ENCODE measurements at regions not wholly inside any gene's neighbourhood (a gene's known extent, or its start where the extent isn't known, plus 50 kb on each side); places are given as distances from the start of the nearest gene placed in this dataset.

GRCh38 chr17:74098136-74099024 is 105.1 kb upstream of the RPL38 start:
- no TSS peak for BruUV-seq (replicated peaks)
- no peak for FAIRE-seq
- no peak for DNase-seq (ENCODE audit: extremely low read depth in 1 of 4, low spot score in 3 of 4)
- H3K79me2 ChIP-seq (ENCODE audit: control insufficient read depth, insufficient read depth, low read length), result no peaks in the 10 kb centered on the region
- no peaks in the 10 kb centered on the region for H3K36me3 ChIP-seq (ENCODE audit: control insufficient read depth, insufficient read depth, low read length)
- ATAC-seq, result no peak
- ChIA-PET POLR2A (no interaction called here), CTCF (ENCODE audit: low intra/inter-chr PET ratio) (no interaction called here)
- H2AFZ ChIP-seq (ENCODE audit: low read depth, low read length), result no peak overlapping the region
- H3K27me3 ChIP-seq (ENCODE audit: control insufficient read depth in 2 of 2, insufficient read depth in 2 of 2, low read length in 2 of 2), result peaks cover 0 to 44% of the 10 kb centered on the region in 2 experiments; a peak in 2 of 5 replicates
- H3K9me1 ChIP-seq (ENCODE audit: control insufficient read depth, insufficient read depth, low read length), result no peaks in the 10 kb centered on the region
- H3K9ac ChIP-seq (ENCODE audit: insufficient read depth in 1 of 2, low read depth in 2 of 2, low read length in 2 of 2), result no peak overlapping the region
- no peak overlapping the region for H3K4me3 ChIP-seq
- H3K4me1 ChIP-seq (replicated peaks in 1 of 2; ENCODE audit: control insufficient read depth in 2 of 2, insufficient read depth in 2 of 2, low read length in 2 of 2), result no peaks in the 10 kb centered on the region
- no peak overlapping the region; the same call in 2 of the 3 replicates for H3K27ac ChIP-seq (ENCODE audit: extremely low read depth, low read depth, low read length)
- in situ Hi-C loops (cut with MboI) (no loop called here), intact Hi-C loops (cut with micrococcal nuclease) (no loop called here)
- TF ChIP-seq SRSF1 (IDR thresholded peaks at IDR 0.05; ENCODE audit: low read depth, low read length) (no peak), SMAD2 (IDR thresholded peaks at IDR 0.05; ENCODE audit: low read depth, low read length) (no peak)
- under 1% methylated on average over 13 of the region's 15 CpGs for WGBS (ENCODE audit: insufficient coverage, low coverage, missing lambda C conversion rate)
- H3K9me3 ChIP-seq (replicated peaks; ENCODE audit: control insufficient read depth, insufficient read depth, low read depth, low read length), result no peaks in the 10 kb centered on the region
- no peak overlapping the region for H3K4me2 ChIP-seq (ENCODE audit: insufficient read depth, low read length)
- no peaks in the 10 kb centered on the region; the same call in 1 of the 2 replicates for H4K20me1 ChIP-seq (replicated peaks; ENCODE audit: control insufficient read depth, insufficient read depth, low read length)

DNA sequence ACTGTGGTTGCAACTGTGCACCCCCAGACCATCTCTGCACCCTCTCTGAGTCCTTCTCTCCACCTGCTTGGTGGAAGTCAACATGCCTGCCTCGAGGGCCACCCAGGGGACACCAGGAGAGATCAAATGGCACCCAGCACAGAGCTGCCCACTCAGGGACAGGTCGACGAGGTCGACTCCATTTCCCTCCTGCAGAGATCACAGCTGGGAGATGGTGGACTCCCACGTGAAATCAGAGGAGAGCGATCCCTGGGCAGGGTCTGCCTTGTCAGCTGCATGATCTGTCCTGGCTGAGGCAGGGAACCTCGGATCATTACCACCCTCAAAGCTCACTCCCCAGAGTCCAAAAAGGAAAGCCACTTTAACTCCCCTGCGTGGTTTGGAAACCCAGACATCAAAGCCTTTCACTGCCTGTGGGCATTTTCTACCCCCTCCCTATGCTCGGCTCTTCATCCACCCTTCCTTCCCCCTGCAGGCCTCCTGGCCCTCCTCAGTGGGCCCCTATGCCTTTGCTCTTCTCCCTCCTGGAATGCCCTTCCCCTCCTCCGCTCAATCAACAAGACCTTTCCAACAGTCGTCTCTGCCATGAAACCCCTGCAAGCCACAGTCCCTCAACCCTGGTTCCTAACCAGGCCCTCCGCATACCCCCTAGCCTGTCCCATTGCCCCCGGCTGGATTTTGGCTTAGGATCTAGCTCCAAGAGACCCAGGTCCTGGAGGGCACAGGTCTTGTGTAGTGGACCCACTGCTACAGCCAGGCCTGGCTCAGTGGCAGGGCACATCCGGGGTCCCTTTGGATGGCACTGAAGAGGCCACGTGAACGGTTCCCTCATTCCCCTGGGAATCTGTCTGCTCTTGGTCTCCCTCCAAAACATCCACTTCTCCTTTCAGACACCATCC is 103.8 kb upstream of the RPL38 start:
- intact Hi-C loops (cut with micrococcal nuclease) (no loop called here), in situ Hi-C loops (cut with MboI) (no loop called here)
- Histone ChIP-seq H3K9me1 (ENCODE audit: control insufficient read depth, insufficient read depth, low read length) (no peaks in the 10 kb centered on the region), H3K79me2 (ENCODE audit: control insufficient read depth, insufficient read depth, low read length) (no peaks in the 10 kb centered on the region), H3K4me2 (ENCODE audit: insufficient read depth, low read length) (no peak overlapping the region), H3K27ac (ENCODE audit: extremely low read depth, low read depth, low read length) (no peak overlapping the region), H3K36me3 (ENCODE audit: control insufficient read depth, insufficient read depth, low read length) (no peaks in the 10 kb centered on the region), H3K9ac (ENCODE audit: insufficient read depth in 1 of 2, low read depth in 2 of 2, low read length in 2 of 2) (no peak overlapping the region), H3K27me3 (ENCODE audit: control insufficient read depth in 2 of 2, insufficient read depth in 2 of 2, low read length in 2 of 2) (peaks cover 0 to 49% of the 10 kb centered on the region in 2 experiments; a peak in 2 of 5 replicates), H2AFZ (ENCODE audit: low read depth, low read length) (no peak overlapping the region), H4K20me1 (replicated peaks; ENCODE audit: control insufficient read depth, insufficient read depth, low read length) (peaks cover 5% of the 10 kb centered on the region; the same call in 1 of the 2 replicates), H3K9me3 (replicated peaks; ENCODE audit: control insufficient read depth, insufficient read depth, low read depth, low read length) (no peaks in the 10 kb centered on the region), H3K4me1 (replicated peaks in 1 of 2; ENCODE audit: control insufficient read depth in 2 of 2, insufficient read depth in 2 of 2, low read length in 2 of 2) (no peaks in the 10 kb centered on the region), H3K4me3 (no peak overlapping the region)
- ATAC-seq (no peak), FAIRE-seq (no peak), DNase-seq (ENCODE audit: extremely low read depth in 1 of 4, low spot score in 3 of 4) (no peak)
- BruUV-seq (replicated peaks), result no TSS peak
- ChIA-PET POLR2A (no interaction called here), CTCF (ENCODE audit: low intra/inter-chr PET ratio) (no interaction called here)
- WGBS (ENCODE audit: insufficient coverage, low coverage, missing lambda C conversion rate), result under 1% methylated on average over 15 of the region's 16 CpGs
- TF ChIP-seq ARHGAP35 (IDR thresholded peaks at IDR 0.05; ENCODE audit: partially characterized antibody), result no peak
- no peak for TF ChIP-seq ZBTB1 (CRISPR knock-in tag; IDR thresholded peaks at IDR 0.05; ENCODE audit: borderline replicate concordance, low read depth)
